Ovary (tissue), 7 donors: ENCODE measurements at regions not wholly inside any gene's neighbourhood (a gene's known extent, or its start where the extent isn't known, plus 50 kb on each side); places are given as distances from the start of the nearest gene placed in this dataset.

Experiments
- DNase-seq, 5 donors: peaks; one replicate each; pipeline ENCODE4 v3.0.0-alpha.2; 2019 to 2020
- H3K27ac ChIP-seq, 2 donors: fragments of 200-600 bp; one replicate each; pipeline versions ENCODE4 v1.5.1 to v1.8.0; 2019 to 2022
- H3K27me3 ChIP-seq: fragments of 200-600 bp; one replicate; pipeline ENCODE4 v1.8.0; 2022
- H3K36me3 ChIP-seq: fragments of 200-600 bp; sonication (generic); one replicate; pipeline ENCODE4 v1.5.1; 2019
- H3K4me1 ChIP-seq: one replicate; pipeline ENCODE4 v1.8.1; 2013; ENCODE audit warnings: mild to moderate bottlenecking, moderate library complexity; ENCODE audit not compliant: insufficient read depth
- H3K4me3 ChIP-seq: fragments of 200-600 bp; sonication (generic); one replicate; pipeline ENCODE4 v1.5.1; 2017
- H3K9me3 ChIP-seq, 2 donors: fragments of 200-600 bp in 1 of 2; sonication (generic) in 1 of 2; one replicate each; pipeline versions ENCODE4 v1.5.1 to v1.8.1; 2013 to 2019; ENCODE audit warnings: mild to moderate bottlenecking in 1 of 2, moderate library complexity in 1 of 2
- EP300 ChIP-seq: sonication (generic); formaldehyde crosslinking; IDR thresholded peaks from one replicate; pipeline ENCODE4 v1.6.1; 2017; ENCODE audit warnings: antibody characterized with exemption
- POLR2A ChIP-seq: fragments of 450-650 bp; IDR thresholded peaks from one replicate; pipeline ENCODE4 v1.6.1; 2017; ENCODE audit warnings: antibody characterized with exemption, mild to moderate bottlenecking, moderate library complexity
- WGBS, 3 donors: extraction: QIAGEN DNeasy Blood & Tissue Kit in 1 of 3; methylation state at CpG; one replicate each; pipeline versions ENCODE4 v1.1.5 to v1.1.7; 2013 to 2017; 5-methylcytosine and 5-hydroxymethylcytosine counted together
- intact Hi-C, 4 donors: fragments of 100-400 bp; cut with DNase I; formaldehyde crosslinking; loops; one replicate each; pipeline versions ENCODE4 v1.11.0 to v1.15.1; 2022 to 2023
- TF ChIP-seq, protein P1 (sequence below), 3 donors: fragments of 450-650 bp in 2 of 3; fragments of 200-600 bp in 1 of 3; IDR thresholded peaks; one replicate each; pipeline versions ENCODE4 v1.5.1 to v1.8.0; 2016 to 2022; ENCODE audit warnings: antibody characterized with exemption in 3 of 3, mild to moderate bottlenecking in 1 of 3
- donor health status: DM: no; HTN: no; CAD: no; lungs with moderate emphysema.
- donor health status: DM: no; HTN: no; CAD: no.
- donor health status: Bipolar disorder and iron deficiency.
- donor health status: DM: no; HTN: no; CAD: no.
- donor health status: DM: yes; HTN: yes; CAD: no.

DNA sequence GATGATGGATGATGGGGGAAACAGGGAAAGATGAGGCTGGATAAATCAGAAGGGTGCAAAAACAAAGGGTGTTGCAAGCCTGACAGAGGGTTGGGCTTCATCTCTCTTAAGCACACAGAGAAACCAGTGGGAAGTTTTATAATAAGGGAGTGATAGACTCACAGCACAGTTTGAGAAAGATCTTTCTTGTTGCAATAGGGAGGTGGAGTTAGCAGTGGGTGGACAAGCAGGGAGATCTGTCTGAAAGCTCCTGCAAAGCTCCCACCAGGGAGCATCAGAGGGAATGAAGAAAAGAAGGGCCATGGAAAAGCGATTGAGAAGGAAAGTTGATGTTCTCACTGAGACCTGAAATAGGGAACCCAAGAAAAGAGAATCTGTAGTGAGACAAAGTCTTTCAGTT, 64.9 kb downstream of the BOD1L2 start:
- DNase-seq = no peak
- no peaks in the 10 kb centered on the region for H3K4me1 ChIP-seq
- intact Hi-C loops = no loop called here

DNA sequence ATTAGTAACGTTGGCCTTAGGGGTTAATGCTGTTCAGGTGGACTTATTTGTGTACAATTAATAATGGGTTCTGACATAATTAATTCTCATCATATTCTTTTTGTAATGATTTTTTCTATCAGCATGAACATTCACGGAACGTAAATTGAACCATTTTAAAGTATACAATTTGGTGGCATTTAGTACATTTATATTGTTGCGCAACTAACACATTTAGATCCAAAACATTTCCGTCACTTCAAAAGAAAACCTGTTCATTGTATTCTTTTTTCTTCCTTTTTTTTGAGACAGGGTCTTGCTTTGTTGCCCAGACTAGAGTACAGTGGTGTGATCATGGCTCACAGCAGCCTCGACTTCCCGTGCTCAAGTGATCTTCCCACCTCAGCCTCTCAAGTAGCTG, 65.8 kb downstream of the BOD1L2 start:
- Histone ChIP-seq H3K9me3 (no peaks in the 10 kb centered on the region), H3K4me1 (no peaks in the 10 kb centered on the region), H3K27ac (no peak overlapping the region), H3K36me3 (no peaks in the 10 kb centered on the region), H3K27me3 (no peaks in the 10 kb centered on the region), H3K4me3 (no peak overlapping the region)
- intact Hi-C loops = no loop called here
- 89 to 93% (median 90%) methylated on average over 7 of the region's 7 CpGs for WGBS, 3 donors
- no peak for DNase-seq
- TF ChIP-seq EP300 (no peak), POLR2A (no peak)
- TF ChIP-seq, protein P1, sequence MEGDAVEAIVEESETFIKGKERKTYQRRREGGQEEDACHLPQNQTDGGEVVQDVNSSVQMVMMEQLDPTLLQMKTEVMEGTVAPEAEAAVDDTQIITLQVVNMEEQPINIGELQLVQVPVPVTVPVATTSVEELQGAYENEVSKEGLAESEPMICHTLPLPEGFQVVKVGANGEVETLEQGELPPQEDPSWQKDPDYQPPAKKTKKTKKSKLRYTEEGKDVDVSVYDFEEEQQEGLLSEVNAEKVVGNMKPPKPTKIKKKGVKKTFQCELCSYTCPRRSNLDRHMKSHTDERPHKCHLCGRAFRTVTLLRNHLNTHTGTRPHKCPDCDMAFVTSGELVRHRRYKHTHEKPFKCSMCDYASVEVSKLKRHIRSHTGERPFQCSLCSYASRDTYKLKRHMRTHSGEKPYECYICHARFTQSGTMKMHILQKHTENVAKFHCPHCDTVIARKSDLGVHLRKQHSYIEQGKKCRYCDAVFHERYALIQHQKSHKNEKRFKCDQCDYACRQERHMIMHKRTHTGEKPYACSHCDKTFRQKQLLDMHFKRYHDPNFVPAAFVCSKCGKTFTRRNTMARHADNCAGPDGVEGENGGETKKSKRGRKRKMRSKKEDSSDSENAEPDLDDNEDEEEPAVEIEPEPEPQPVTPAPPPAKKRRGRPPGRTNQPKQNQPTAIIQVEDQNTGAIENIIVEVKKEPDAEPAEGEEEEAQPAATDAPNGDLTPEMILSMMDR (IDR thresholded peaks at IDR 0.05) = no peak

More for the DNA sequence above, 64.9 kb downstream of the BOD1L2 start:
- WGBS, 3 donors = 71 to 89% (median 78%) methylated on average over 1 of the region's 1 CpG
- Histone ChIP-seq H3K4me3 (no peak overlapping the region), H3K27ac (no peak overlapping the region), H3K36me3 (no peaks in the 10 kb centered on the region), H3K27me3 (no peaks in the 10 kb centered on the region), H3K9me3 (no peaks in the 10 kb centered on the region)
- no peak for TF ChIP-seq EP300
- TF ChIP-seq POLR2A = no peak
- TF ChIP-seq, protein P1 (IDR thresholded peaks at IDR 0.05) = no peak

DNA sequence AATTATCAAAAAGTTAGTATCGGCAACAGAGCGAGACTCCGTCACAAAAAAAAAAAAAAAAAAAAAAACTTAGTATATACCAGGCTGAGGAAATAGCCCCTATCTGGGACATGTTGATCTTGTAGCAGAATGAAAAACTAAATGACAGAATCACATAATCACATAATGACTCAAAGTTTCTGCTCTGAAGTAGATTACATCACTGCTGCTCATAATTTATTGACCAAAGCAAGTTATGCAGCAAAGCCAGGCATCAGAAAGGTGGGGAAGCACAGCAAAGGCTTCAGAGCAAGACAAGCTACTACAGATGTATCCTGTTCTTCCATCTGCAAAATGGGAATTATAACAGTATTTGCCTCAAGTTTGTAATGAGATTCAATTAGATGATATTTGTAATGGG, 68.1 kb downstream of the BOD1L2 start:
- TF ChIP-seq POLR2A (no peak), EP300 (no peak)
- TF ChIP-seq, protein P1 (IDR thresholded peaks at IDR 0.05) = no peak
- intact Hi-C loops = no loop called here
- WGBS, 3 donors = 90 to 97% (median 95%) methylated on average over 3 of the region's 3 CpGs
- no peaks in the 10 kb centered on the region for H3K36me3 ChIP-seq
- no peak overlapping the region for H3K27ac ChIP-seq
- H3K4me3 ChIP-seq = no peak overlapping the region
- H3K9me3 ChIP-seq = no peaks in the 10 kb centered on the region
- no peaks in the 10 kb centered on the region for H3K27me3 ChIP-seq
- no peak for DNase-seq
- no peaks in the 10 kb centered on the region for H3K4me1 ChIP-seq

DNA sequence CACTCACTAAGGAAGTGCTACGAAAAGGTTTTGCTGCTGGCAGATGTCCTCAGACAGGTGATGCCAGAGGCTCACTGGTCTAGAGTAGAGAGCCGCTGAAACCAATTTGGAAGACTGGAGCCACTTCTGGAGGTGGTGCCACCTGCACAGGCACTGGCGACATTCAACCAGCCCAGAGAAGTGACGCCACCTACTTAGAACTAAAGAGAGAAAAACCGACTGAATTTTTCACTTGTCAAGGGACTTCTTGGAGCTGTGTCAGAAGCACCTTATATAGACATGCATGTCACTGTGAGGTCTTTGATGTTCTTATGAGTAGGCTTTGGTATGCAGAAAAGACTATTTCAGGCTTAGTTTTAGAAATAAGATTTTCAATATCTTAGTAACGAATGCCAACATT, 71.4 kb downstream of the BOD1L2 start:
- Histone ChIP-seq H3K36me3 (no peaks in the 10 kb centered on the region), H3K27ac (no peak overlapping the region), H3K9me3 (no peaks in the 10 kb centered on the region), H3K4me3 (no peak overlapping the region), H3K4me1 (no peaks in the 10 kb centered on the region), H3K27me3 (no peaks in the 10 kb centered on the region)
- intact Hi-C loops = no loop called here
- no peak for TF ChIP-seq POLR2A
- TF ChIP-seq, protein P1 (IDR thresholded peaks at IDR 0.05) = no peak
- no peak for TF ChIP-seq EP300
- DNase-seq = no peak
- 87 to 88% (median 87%) methylated on average over 6 of the region's 6 CpGs for WGBS, 3 donors

DNA sequence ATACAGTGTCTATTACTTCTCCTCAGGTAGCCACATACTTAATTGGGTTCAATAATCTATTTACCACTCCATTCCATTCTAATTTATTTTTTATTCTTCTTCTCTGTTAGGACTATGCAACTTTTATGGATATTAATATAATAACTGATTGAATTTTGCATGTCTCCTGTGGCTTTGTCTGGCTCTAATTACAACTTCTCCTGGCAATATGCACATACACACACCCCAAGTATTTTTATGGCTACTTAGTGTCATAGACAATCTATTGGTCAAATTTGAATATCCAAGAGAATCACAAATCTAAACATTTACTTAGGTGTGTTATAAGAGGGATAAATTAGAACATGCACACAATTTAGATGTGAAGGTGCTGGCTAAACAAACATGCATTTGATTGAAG, 73.1 kb downstream of the BOD1L2 start:
- TF ChIP-seq EP300 (no peak), POLR2A (no peak)
- TF ChIP-seq, protein P1 (IDR thresholded peaks at IDR 0.05) = no peak
- intact Hi-C loops = no loop called here
- no peaks in the 10 kb centered on the region for H3K27me3 ChIP-seq
- H3K27ac ChIP-seq = no peak overlapping the region
- no peak for DNase-seq
- H3K4me1 ChIP-seq = no peaks in the 10 kb centered on the region
- no peak overlapping the region for H3K4me3 ChIP-seq
- H3K36me3 ChIP-seq = no peaks in the 10 kb centered on the region
- H3K9me3 ChIP-seq = no peaks in the 10 kb centered on the region
